ENCODE measurements at regions not wholly inside any gene's neighbourhood (a gene's known extent, or its start where the extent isn't known, plus 50 kb on each side); places are given as distances from the start of the nearest gene placed in this dataset.
"Not testable (repeated sequence)": the region's sequence is repeated elsewhere in the genome, so short reads cannot be mapped to it uniquely, and the experiment has no call there.

DNA sequence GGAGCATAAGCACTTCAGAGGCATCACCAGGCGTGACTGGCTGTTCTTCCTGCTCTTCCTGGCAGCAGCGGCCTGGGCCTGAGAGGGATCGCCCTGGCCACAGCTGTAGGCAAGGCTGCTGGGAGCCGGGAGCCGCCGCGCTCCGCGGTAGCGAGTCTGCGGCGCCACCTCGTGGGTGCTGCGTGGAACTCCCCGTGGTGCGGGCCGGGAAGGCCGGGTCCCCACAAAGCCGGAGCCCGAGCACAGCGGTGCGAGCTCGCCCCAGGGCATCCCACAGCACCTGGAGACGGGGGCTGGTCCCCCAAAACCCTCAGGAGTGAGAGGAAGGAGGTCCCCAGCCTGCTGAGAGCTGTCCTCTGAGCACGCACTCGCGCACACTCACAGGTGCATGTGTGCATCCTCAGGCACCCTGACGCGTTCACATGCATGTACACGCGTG, 1546.5 kb downstream of the RPIA start:
- POLR2A ChIA-PET; H3K9me3 Mint-ChIP-seq (ENCODE audit: unreplicated experiment); H3K27me3 ChIP-seq (replicated peaks; ENCODE audit: control insufficient read depth, insufficient read depth, low read length); H3K36me3 ChIP-seq (ENCODE audit: control insufficient read depth, insufficient read depth, low read length); H3K4me1 Mint-ChIP-seq (ENCODE audit: low read depth, unreplicated experiment); H3K9me3 ChIP-seq; BruUV-seq (replicated peaks); H3K27ac Mint-ChIP-seq (ENCODE audit: unreplicated experiment); H3K4me3 ChIP-seq (ENCODE audit: low read depth, low read length); H3K4me3 Mint-ChIP-seq (ENCODE audit: unreplicated experiment); H3K4me1 ChIP-seq; intact Hi-C loops (cut with micrococcal nuclease; ENCODE audit: unreplicated experiment); H3K36me3 Mint-ChIP-seq (ENCODE audit: insufficient read depth, unreplicated experiment); CTCF ChIA-PET; H3K27me3 Mint-ChIP-seq (ENCODE audit: insufficient read depth, unreplicated experiment): not testable (repeated sequence)
- DNase-seq: peak; percentile 59 to 67
- TF ChIP-seq, protein P1, sequence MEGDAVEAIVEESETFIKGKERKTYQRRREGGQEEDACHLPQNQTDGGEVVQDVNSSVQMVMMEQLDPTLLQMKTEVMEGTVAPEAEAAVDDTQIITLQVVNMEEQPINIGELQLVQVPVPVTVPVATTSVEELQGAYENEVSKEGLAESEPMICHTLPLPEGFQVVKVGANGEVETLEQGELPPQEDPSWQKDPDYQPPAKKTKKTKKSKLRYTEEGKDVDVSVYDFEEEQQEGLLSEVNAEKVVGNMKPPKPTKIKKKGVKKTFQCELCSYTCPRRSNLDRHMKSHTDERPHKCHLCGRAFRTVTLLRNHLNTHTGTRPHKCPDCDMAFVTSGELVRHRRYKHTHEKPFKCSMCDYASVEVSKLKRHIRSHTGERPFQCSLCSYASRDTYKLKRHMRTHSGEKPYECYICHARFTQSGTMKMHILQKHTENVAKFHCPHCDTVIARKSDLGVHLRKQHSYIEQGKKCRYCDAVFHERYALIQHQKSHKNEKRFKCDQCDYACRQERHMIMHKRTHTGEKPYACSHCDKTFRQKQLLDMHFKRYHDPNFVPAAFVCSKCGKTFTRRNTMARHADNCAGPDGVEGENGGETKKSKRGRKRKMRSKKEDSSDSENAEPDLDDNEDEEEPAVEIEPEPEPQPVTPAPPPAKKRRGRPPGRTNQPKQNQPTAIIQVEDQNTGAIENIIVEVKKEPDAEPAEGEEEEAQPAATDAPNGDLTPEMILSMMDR (IDR thresholded peaks at IDR 0.05; ENCODE audit: insufficient read depth in 1 of 2, low read depth in 1 of 2, low read length in 1 of 2, severe bottlenecking in 1 of 2, unreplicated experiment in 1 of 2): peak in 1 of 2 experiments; percentile 8

DNA sequence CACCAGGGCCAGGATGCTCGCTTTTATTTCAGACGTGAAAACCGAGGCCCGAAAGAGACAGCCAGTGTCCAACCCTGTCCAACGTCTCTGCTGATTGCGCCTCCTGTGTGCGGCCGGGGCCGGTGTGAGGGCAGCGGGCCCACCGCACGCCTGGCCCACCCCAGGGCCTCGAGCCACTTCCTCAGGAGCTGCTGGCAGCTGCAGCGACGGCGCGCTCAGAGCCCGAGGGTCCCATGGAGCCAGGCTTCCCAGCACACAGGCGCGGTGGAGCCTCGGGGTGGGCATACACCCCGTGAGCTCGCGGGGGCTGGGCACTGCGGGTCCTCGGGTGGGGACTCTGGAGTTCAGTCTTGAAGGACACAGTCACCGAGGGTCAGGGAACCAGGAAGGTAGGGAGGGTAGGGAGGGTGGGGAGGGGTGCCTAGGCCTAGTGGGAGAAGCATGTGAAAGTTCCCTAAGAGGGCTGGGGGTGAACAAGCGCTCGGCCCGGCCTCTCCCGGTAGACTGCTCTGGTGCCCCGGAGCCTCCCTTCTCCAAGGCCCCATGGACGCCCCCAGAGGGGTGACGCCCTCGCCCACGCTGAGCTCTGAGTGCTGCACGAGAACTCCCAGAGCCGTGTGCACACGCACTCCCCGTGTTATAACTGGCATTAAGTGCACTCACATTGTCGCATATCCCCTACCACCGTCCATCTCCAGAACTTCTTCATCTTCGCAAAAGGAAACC, 1547.2 kb downstream of the RPIA start:
- H3K4me3 ChIP-seq (ENCODE audit: low read depth, low read length); H3K4me1 Mint-ChIP-seq (ENCODE audit: low read depth, unreplicated experiment); H3K9me3 Mint-ChIP-seq (ENCODE audit: unreplicated experiment); intact Hi-C loops (cut with micrococcal nuclease; ENCODE audit: unreplicated experiment); POLR2A ChIA-PET; DNase-seq; BruUV-seq (replicated peaks); H3K4me3 Mint-ChIP-seq (ENCODE audit: unreplicated experiment); H3K27ac Mint-ChIP-seq (ENCODE audit: unreplicated experiment); H3K27me3 ChIP-seq (replicated peaks; ENCODE audit: control insufficient read depth, insufficient read depth, low read length); H3K36me3 ChIP-seq (ENCODE audit: control insufficient read depth, insufficient read depth, low read length); H3K9me3 ChIP-seq; H3K27me3 Mint-ChIP-seq (ENCODE audit: insufficient read depth, unreplicated experiment); CTCF ChIA-PET; H3K36me3 Mint-ChIP-seq (ENCODE audit: insufficient read depth, unreplicated experiment); H3K4me1 ChIP-seq: not testable (repeated sequence)

DNA sequence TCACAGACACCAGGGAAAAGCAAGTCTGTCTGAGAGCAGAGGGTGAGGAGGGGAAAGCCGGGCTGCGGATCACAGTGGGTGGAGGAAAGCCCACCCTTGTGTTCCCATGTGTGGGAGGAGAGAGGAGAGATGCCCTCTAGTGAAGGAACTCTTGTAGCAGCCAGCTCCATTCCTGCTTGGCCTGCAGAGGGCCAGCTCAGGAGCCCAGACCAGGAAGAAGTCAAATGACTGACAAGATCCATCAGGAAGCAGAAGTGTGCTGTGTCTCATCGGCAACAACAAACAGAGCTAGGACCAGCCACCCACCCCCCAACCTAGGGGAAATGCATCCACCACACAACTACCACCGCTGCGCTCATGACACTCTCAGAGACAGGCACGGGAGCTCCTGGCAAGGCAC, 1548.3 kb downstream of the RPIA start:
- H3K36me3 ChIP-seq (ENCODE audit: control insufficient read depth, insufficient read depth, low read length); H3K36me3 Mint-ChIP-seq (ENCODE audit: insufficient read depth, unreplicated experiment); H3K4me1 ChIP-seq; H3K9me3 ChIP-seq; H3K4me3 ChIP-seq (ENCODE audit: low read depth, low read length); H3K9me3 Mint-ChIP-seq (ENCODE audit: unreplicated experiment); H3K27ac Mint-ChIP-seq (ENCODE audit: unreplicated experiment); intact Hi-C loops (cut with micrococcal nuclease; ENCODE audit: unreplicated experiment); BruUV-seq (replicated peaks); CTCF ChIA-PET; POLR2A ChIA-PET; H3K4me3 Mint-ChIP-seq (ENCODE audit: unreplicated experiment); H3K4me1 Mint-ChIP-seq (ENCODE audit: low read depth, unreplicated experiment); H3K27me3 ChIP-seq (replicated peaks; ENCODE audit: control insufficient read depth, insufficient read depth, low read length); H3K27me3 Mint-ChIP-seq (ENCODE audit: insufficient read depth, unreplicated experiment): not testable (repeated sequence)
- DNase-seq: peak in 1 of 2 experiments; percentile 21

DNA sequence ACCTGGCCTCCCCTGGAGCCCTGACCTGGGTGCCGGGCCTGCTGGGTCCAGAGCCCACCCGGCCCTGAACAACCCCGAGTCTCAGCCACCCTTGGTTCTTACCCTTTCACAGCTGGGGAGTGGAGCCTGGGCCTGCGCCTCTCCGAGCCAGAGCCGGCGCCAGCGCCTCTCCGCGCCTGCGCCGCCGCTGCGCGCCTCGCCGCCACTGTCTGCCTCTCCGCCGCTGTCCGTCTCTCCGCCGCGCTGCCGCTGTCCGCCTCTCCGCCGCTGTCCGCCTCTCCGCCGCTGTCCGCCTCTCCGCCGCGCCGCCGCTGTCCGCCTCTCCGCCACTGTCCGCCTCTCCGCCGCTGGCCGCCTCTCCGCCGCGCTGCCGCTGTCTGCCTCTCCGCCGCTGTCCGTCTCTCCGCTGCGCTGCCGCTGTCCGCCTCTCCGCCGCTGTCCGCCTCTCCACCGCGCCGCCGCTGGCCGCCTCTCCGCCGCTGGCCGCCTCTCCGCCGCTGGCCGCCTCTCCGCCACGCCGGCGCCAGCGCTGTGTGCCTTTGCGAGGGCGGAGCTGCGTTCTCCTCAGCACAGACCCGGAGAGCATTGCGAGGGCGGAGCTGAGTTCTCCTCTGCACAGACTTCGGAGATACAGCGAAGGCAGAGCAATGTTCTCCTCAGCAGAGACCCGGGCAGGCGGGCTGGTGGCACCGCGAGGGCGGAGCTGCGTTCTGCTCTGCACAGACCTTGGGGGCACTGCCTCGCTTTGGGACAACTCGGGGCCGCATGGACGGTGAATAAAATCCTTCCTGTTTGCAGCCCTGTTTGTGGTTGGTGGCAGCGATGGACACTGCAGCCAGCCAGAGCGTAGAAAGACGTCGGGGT, 1553.7 kb downstream of the RPIA start:
- H3K36me3 Mint-ChIP-seq (ENCODE audit: insufficient read depth, unreplicated experiment); H3K4me3 ChIP-seq (ENCODE audit: low read depth, low read length); H3K4me3 Mint-ChIP-seq (ENCODE audit: unreplicated experiment); POLR2A ChIA-PET; H3K27me3 Mint-ChIP-seq (ENCODE audit: insufficient read depth, unreplicated experiment); H3K27me3 ChIP-seq (replicated peaks; ENCODE audit: control insufficient read depth, insufficient read depth, low read length); H3K4me1 Mint-ChIP-seq (ENCODE audit: low read depth, unreplicated experiment); BruUV-seq (replicated peaks); H3K36me3 ChIP-seq (ENCODE audit: control insufficient read depth, insufficient read depth, low read length); DNase-seq; CTCF ChIA-PET; H3K4me1 ChIP-seq; H3K27ac Mint-ChIP-seq (ENCODE audit: unreplicated experiment); H3K9me3 Mint-ChIP-seq (ENCODE audit: unreplicated experiment); H3K9me3 ChIP-seq; intact Hi-C loops (cut with micrococcal nuclease; ENCODE audit: unreplicated experiment): not testable (repeated sequence)

DNA sequence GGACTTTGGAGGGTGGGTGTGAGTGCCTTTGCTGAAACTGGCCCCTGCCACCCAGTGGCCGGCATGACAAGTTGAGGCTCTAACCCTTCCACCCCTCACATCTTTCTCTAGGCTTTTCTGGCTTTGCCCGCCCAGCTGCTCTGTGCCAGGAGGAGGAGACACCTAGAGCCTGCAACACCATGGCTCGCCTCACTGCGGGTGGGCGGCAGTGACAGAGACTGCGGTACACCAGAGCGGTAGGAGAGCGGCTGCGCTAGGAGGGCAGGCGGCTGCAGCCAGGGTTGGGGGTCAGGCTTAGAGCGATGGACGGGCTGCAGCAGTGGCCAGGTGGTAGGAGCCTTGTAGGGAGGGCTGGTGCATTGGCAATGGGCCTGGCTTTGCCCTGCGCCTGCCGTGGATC, 1556.9 kb downstream of the RPIA start:
- H3K9me3 Mint-ChIP-seq (ENCODE audit: unreplicated experiment); BruUV-seq (replicated peaks); H3K4me1 ChIP-seq; H3K36me3 Mint-ChIP-seq (ENCODE audit: insufficient read depth, unreplicated experiment); CTCF ChIA-PET; H3K27me3 ChIP-seq (replicated peaks; ENCODE audit: control insufficient read depth, insufficient read depth, low read length); H3K27me3 Mint-ChIP-seq (ENCODE audit: insufficient read depth, unreplicated experiment); H3K36me3 ChIP-seq (ENCODE audit: control insufficient read depth, insufficient read depth, low read length); H3K27ac Mint-ChIP-seq (ENCODE audit: unreplicated experiment); H3K4me3 ChIP-seq (ENCODE audit: low read depth, low read length); H3K9me3 ChIP-seq; H3K4me3 Mint-ChIP-seq (ENCODE audit: unreplicated experiment); intact Hi-C loops (cut with micrococcal nuclease; ENCODE audit: unreplicated experiment); POLR2A ChIA-PET; DNase-seq; H3K4me1 Mint-ChIP-seq (ENCODE audit: low read depth, unreplicated experiment): not testable (repeated sequence)

DNA sequence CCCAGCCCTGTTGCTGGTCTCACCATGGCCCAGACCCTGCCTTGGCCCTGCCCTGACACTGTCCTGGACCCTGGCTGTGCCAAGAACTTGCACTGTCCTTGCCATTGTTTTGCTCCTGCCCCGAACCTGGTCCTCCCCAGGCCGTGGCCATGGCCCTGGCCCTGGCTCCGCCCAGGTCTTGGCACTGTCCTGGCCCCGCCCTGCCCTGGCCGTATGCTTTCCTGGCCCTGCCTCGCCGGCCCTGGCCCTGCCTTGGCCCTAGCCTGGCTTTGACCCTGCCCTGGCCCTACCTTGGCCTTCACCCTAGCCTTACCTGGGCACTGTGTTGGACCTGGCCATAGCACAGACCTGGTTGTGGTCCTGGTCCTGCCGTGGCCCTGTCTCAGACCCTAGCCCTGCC, 1558.9 kb downstream of the RPIA start:
- intact Hi-C loops (cut with micrococcal nuclease; ENCODE audit: unreplicated experiment); H3K27ac Mint-ChIP-seq (ENCODE audit: unreplicated experiment); H3K4me1 Mint-ChIP-seq (ENCODE audit: low read depth, unreplicated experiment); H3K27me3 ChIP-seq (replicated peaks; ENCODE audit: control insufficient read depth, insufficient read depth, low read length); H3K9me3 Mint-ChIP-seq (ENCODE audit: unreplicated experiment); POLR2A ChIA-PET; H3K4me3 ChIP-seq (ENCODE audit: low read depth, low read length); H3K36me3 Mint-ChIP-seq (ENCODE audit: insufficient read depth, unreplicated experiment); H3K4me1 ChIP-seq; H3K4me3 Mint-ChIP-seq (ENCODE audit: unreplicated experiment); DNase-seq; H3K36me3 ChIP-seq (ENCODE audit: control insufficient read depth, insufficient read depth, low read length); CTCF ChIA-PET; H3K9me3 ChIP-seq; H3K27me3 Mint-ChIP-seq (ENCODE audit: insufficient read depth, unreplicated experiment); BruUV-seq (replicated peaks): not testable (repeated sequence)
